ENCODE measurements at regions not wholly inside any gene's neighbourhood (a gene's known extent, or its start where the extent isn't known, plus 50 kb on each side); places are given as distances from the start of the nearest gene placed in this dataset.

- TF ChIP-seq CTCF (IDR thresholded peaks at IDR 0.05; ENCODE audit: insufficient read depth, missing control alignments) = no peak
- DNase-seq (ENCODE audit: insufficient read length, low spot score) = no peak
- no peak for FAIRE-seq
Observed at GRCh38 chr21:27805696-27806095, 838.8 kb upstream of the ADAMTS5 start.

GRCh38 chr21:27804515-27804914, 837.6 kb upstream of the ADAMTS5 start:
- DNase-seq (ENCODE audit: insufficient read length, low spot score) (no peak), FAIRE-seq (no peak)

GRCh38 chr21:27803571-27803970, 836.7 kb upstream of the ADAMTS5 start:
- TF ChIP-seq CTCF (IDR thresholded peaks at IDR 0.05; ENCODE audit: insufficient read depth, missing control alignments) = no peak
- DNase-seq (ENCODE audit: insufficient read length, low spot score) (no peak), FAIRE-seq (no peak)

More at GRCh38 chr21:27804515-27804914, 837.6 kb upstream of the ADAMTS5 start:
- TF ChIP-seq CTCF (IDR thresholded peaks at IDR 0.05; ENCODE audit: insufficient read depth, missing control alignments) = no peak

- peak; percentile 43 for TF ChIP-seq CTCF (IDR thresholded peaks at IDR 0.05; ENCODE audit: insufficient read depth, missing control alignments)
- DNase-seq (ENCODE audit: insufficient read length, low spot score) (no peak), FAIRE-seq (no peak)
Observed at GRCh38 chr21:27802816-27803475, 836.1 kb upstream of the ADAMTS5 start.

- TF ChIP-seq CTCF (IDR thresholded peaks at IDR 0.05; ENCODE audit: insufficient read depth, missing control alignments) = no peak
- no peak for FAIRE-seq
Observed at GRCh38 chr21:27799861-27800260, 833.0 kb upstream of the ADAMTS5 start.

GRCh38 chr21:27796106-27796505, 829.2 kb upstream of the ADAMTS5 start:
- DNase-seq (ENCODE audit: insufficient read length, low spot score) (no peak), FAIRE-seq (no peak)
- TF ChIP-seq CTCF (IDR thresholded peaks at IDR 0.05; ENCODE audit: insufficient read depth, missing control alignments) = no peak

More at GRCh38 chr21:27799861-27800260, 833.0 kb upstream of the ADAMTS5 start:
- DNase-seq (ENCODE audit: insufficient read length, low spot score) = no peak

GRCh38 chr21:27795418-27795817, 828.5 kb upstream of the ADAMTS5 start:
- FAIRE-seq (no peak), DNase-seq (ENCODE audit: insufficient read length, low spot score) (no peak)
- no peak for TF ChIP-seq CTCF (IDR thresholded peaks at IDR 0.05; ENCODE audit: insufficient read depth, missing control alignments)

All from D721Med (cell line).